WTC11 (cell line): ENCODE measurements at regions not wholly inside any gene's neighbourhood (a gene's known extent, or its start where the extent isn't known, plus 50 kb on each side); places are given as distances from the start of the nearest gene placed in this dataset.

Experiments
- ATAC-seq: fragments of 200-7000 bp; cut with Tn5 transposase; 2 replicates; pipeline ENCODE4 v1.10.0; 2021; ENCODE audit warnings: mild to moderate bottlenecking, moderate library complexity
- CTCF ChIA-PET: fragments of 300-600 bp; sonication (Branson Sonifier 250); formaldehyde crosslinking; loops from one replicate; lab custom pipeline; 2021; ENCODE audit warnings: antibody characterized with exemption; lab: Charles Lee
- POLR2A ChIA-PET: fragments of 350-600 bp; sonication (Branson Sonifier 250); formaldehyde crosslinking; loops from one replicate; lab custom pipeline; 2021; ENCODE audit warnings: antibody characterized with exemption; lab: Charles Lee
- DNase-seq: peaks from one replicate; pipeline ENCODE4 v3.0.0; 2021; ENCODE audit warnings: low spot score
- H3K27ac Mint-ChIP-seq: 2 replicates; pipeline ENCODE4 v1.8.0; 2021; ENCODE audit warnings: mixed read lengths
- H3K27me3 Mint-ChIP-seq: 2 replicates; pipeline ENCODE4 v1.8.0; 2021; ENCODE audit warnings: low read depth, mild to moderate bottlenecking, moderate library complexity, mixed read lengths
- H3K36me3 Mint-ChIP-seq: 2 replicates; pipeline ENCODE4 v1.8.0; 2021; ENCODE audit warnings: mixed read lengths
- H3K4me1 Mint-ChIP-seq: 2 replicates; pipeline ENCODE4 v1.8.0; 2022; ENCODE audit warnings: mixed read lengths
- H3K4me3 Mint-ChIP-seq: 2 replicates; pipeline ENCODE4 v1.8.0; 2021; ENCODE audit warnings: mild to moderate bottlenecking, moderate library complexity, mixed read lengths
- H3K9me3 Mint-ChIP-seq: 2 replicates; pipeline ENCODE4 v1.8.0; 2021; ENCODE audit warnings: mixed read lengths
- ARID4B ChIP-seq: sonication (generic); formaldehyde crosslinking; IDR thresholded peaks from 2 replicates; pipeline ENCODE4 v1.8.0; 2023; ENCODE audit warnings: missing genetic modification reagents, mild to moderate bottlenecking, borderline replicate concordance
- E2F1 ChIP-seq: sonication (generic); formaldehyde crosslinking; IDR thresholded peaks from 2 replicates; pipeline ENCODE4 v1.8.0; 2022; ENCODE audit warnings: mild to moderate bottlenecking, missing genetic modification reagents
- E2F5 ChIP-seq: sonication (generic); formaldehyde crosslinking; IDR thresholded peaks from 2 replicates; pipeline ENCODE4 v1.8.1; 2022; ENCODE audit warnings: mild to moderate bottlenecking, moderate library complexity, missing genetic modification reagents
- FOXP1 ChIP-seq: sonication (generic); formaldehyde crosslinking; IDR thresholded peaks from 2 replicates; pipeline ENCODE4 v1.8.0; 2022; ENCODE audit warnings: missing genetic modification reagents, mild to moderate bottlenecking, moderate library complexity, borderline replicate concordance
- FOXP4 ChIP-seq: sonication (generic); formaldehyde crosslinking; IDR thresholded peaks from 2 replicates; pipeline ENCODE4 v1.8.0; 2022; ENCODE audit warnings: mild to moderate bottlenecking, missing genetic modification reagents
- MLX ChIP-seq: sonication (generic); formaldehyde crosslinking; IDR thresholded peaks from 2 replicates; pipeline ENCODE4 v1.8.1; 2023; ENCODE audit warnings: mild to moderate bottlenecking, missing genetic modification reagents, moderate library complexity
- MYBL2 ChIP-seq: sonication (generic); formaldehyde crosslinking; IDR thresholded peaks from 2 replicates; pipeline ENCODE4 v1.8.1; 2023; ENCODE audit warnings: mild to moderate bottlenecking, moderate library complexity, missing genetic modification reagents
- NFATC4 ChIP-seq: fragments of 250-450 bp; sonication (Bioruptor Pico); IDR thresholded peaks from 2 replicates; pipeline ENCODE4 v1.9.0; 2021; ENCODE audit warnings: mild to moderate bottlenecking
- NR2C2 ChIP-seq: sonication (generic); formaldehyde crosslinking; IDR thresholded peaks from 2 replicates; pipeline ENCODE4 v1.8.0; 2022; ENCODE audit warnings: mild to moderate bottlenecking, missing genetic modification reagents
- PRRX2 ChIP-seq: fragments of 250-450 bp; sonication (Bioruptor Pico); IDR thresholded peaks from 2 replicates; pipeline ENCODE4 v1.8.0; 2021; ENCODE audit warnings: mild to moderate bottlenecking
- RORB ChIP-seq: fragments of 250-450 bp; sonication (Bioruptor Pico); IDR thresholded peaks from 2 replicates; pipeline ENCODE4 v1.9.0; 2021; ENCODE audit warnings: mild to moderate bottlenecking
- USF2 ChIP-seq: sonication (generic); formaldehyde crosslinking; IDR thresholded peaks from 2 replicates; pipeline ENCODE4 v1.8.1; 2023; ENCODE audit warnings: mild to moderate bottlenecking, missing genetic modification reagents, moderate library complexity
- ZNF396 ChIP-seq: fragments of 250-450 bp; sonication (Bioruptor Pico); IDR thresholded peaks from 2 replicates; pipeline ENCODE4 v1.8.0; 2021; ENCODE audit warnings: mild to moderate bottlenecking, moderate library complexity, borderline replicate concordance
- ZSCAN18 ChIP-seq: fragments of 250-450 bp; sonication (Bioruptor Pico); IDR thresholded peaks from 2 replicates; pipeline ENCODE4 v2.1.2; 2022; ENCODE audit warnings: mild to moderate bottlenecking, moderate library complexity

GRCh38 chr3:81997390-81997789 is 235.9 kb upstream of the GBE1 start (continued):
- no peak for TF ChIP-seq E2F5
- no peak for TF ChIP-seq USF2 (CRISPR knock-in tag)
- no peak for TF ChIP-seq ZNF396 (CRISPR knock-in tag)
- no peak for TF ChIP-seq FOXP4 (CRISPR knock-in tag)
- no peak for TF ChIP-seq NFATC4 (CRISPR knock-in tag)

GRCh38 chr3:81995329-81995728 is 233.9 kb upstream of the GBE1 start:
- H3K36me3 Mint-ChIP-seq, result no peaks in the 10 kb centered on the region
- DNase-seq, result no peak
- peak; percentile 65 for ATAC-seq
- POLR2A ChIA-PET, result interaction anchor here (1.0 kb wide), 1 partner anchor 29 kb away, joined by 3 read pairs; no protein-coding TSS in a partner anchor
- H3K27ac Mint-ChIP-seq, result no peak overlapping the region
- CTCF ChIA-PET, result interaction anchor here (0.7 to 1.4 kb wide), 2 partner anchors 15 to 137 kb away, joined by 3 to 4 read pairs; no protein-coding TSS in a partner anchor
- no peaks in the 10 kb centered on the region for H3K27me3 Mint-ChIP-seq
- peaks cover 17% of the 10 kb centered on the region for H3K4me1 Mint-ChIP-seq
- H3K9me3 Mint-ChIP-seq, result peaks cover 9% of the 10 kb centered on the region
- no peak overlapping the region for H3K4me3 Mint-ChIP-seq
- TF ChIP-seq MYBL2 (CRISPR knock-in tag), result no peak

GRCh38 chr3:81989758-81990157 is 228.3 kb upstream of the GBE1 start:
- ChIA-PET CTCF (no interaction called here), POLR2A (no interaction called here)
- Mint-ChIP-seq H3K9me3 (peaks cover 9% of the 10 kb centered on the region), H3K36me3 (peaks cover 11% of the 10 kb centered on the region), H3K4me1 (peaks cover 36% of the 10 kb centered on the region), H3K27me3 (no peaks in the 10 kb centered on the region), H3K4me3 (no peak overlapping the region), H3K27ac (no peak overlapping the region)
- ATAC-seq (no peak), DNase-seq (no peak)
- TF ChIP-seq PRRX2 (CRISPR knock-in tag) (no peak), ZSCAN18 (CRISPR knock-in tag) (no peak), ARID4B (CRISPR knock-in tag) (no peak), FOXP1 (CRISPR knock-in tag) (no peak), E2F1 (CRISPR knock-in tag) (no peak), MLX (no peak), NR2C2 (no peak), RORB (CRISPR knock-in tag) (no peak)
